GM12878 (cell line): ENCODE measurements at regions not wholly inside any gene's neighbourhood (a gene's known extent, or its start where the extent isn't known, plus 50 kb on each side); places are given as distances from the start of the nearest gene placed in this dataset.

Experiments used
- ATAC-seq: fragments of 200-7000 bp; cut with Tn5 transposase; 3 replicates; pipeline ENCODE4 v1.9.1; 2020; ENCODE audit warnings: mild to moderate bottlenecking, moderate library complexity
- BruUV-seq: library from RNA; stranded (reverse); fragments of 400-500 nt; replicated peaks from 2 replicates; lab custom pipeline; 2021; lab: Mats Ljungman, UMichigan
- CTCF ChIA-PET: fragments of 300-600 bp; sonication (Branson Sonifier 250); formaldehyde crosslinking; extraction: SDS; loops from one replicate; lab custom pipeline; 2021; ENCODE audit warnings: inconsistent platforms; lab: Yijun Ruan, JAX
- POLR2A ChIA-PET: fragments of 350-600 bp; formaldehyde crosslinking; extraction: SDS; loops from one replicate; lab custom pipeline; 2021; ENCODE audit warnings: inconsistent platforms; lab: Charles Lee
- RAD21 ChIA-PET: fragments of 300-600 bp; sonication (Branson Sonifier 250); formaldehyde crosslinking; loops from one replicate; lab custom pipeline; 2023; ENCODE audit warnings: antibody characterized with exemption; ENCODE audit not compliant: unreplicated experiment; lab: Charles Lee
- SMC1A ChIA-PET: fragments of 300-600 bp; sonication (Branson Sonifier 250); formaldehyde crosslinking; loops from one replicate; lab custom pipeline; 2023; ENCODE audit not compliant: unreplicated experiment, uncharacterized antibody; lab: Charles Lee
- DNase-seq: peaks from one replicate; pipeline ENCODE4 v3.0.0-alpha.2; 2011; ENCODE audit warnings: low read depth, low spot score
- FAIRE-seq: peaks from 3 replicates; lab custom pipeline; 2011; peaks lifted over from hg19 to GRCh38; lab: Jason Lieb, UNC
- H2AFZ ChIP-seq: 2 replicates; pipeline ENCODE4 v1.6.0; 2011; ENCODE audit warnings: low read depth, low read length, control low read depth; ENCODE audit not compliant: control insufficient read depth
- H3K27ac ChIP-seq: 2 replicates; pipeline ENCODE4 v1.5.1; 2011; ENCODE audit warnings: control low read depth; ENCODE audit not compliant: control insufficient read depth, insufficient read depth
- H3K27me3 ChIP-seq, 2 experiments: replicated peaks in 1 of 2; 2 replicates each; pipeline versions ENCODE4 v1.6.0 to v1.6.1; 2011; ENCODE audit warnings: low read length in 1 of 2; ENCODE audit not compliant: control insufficient read depth in 2 of 2, insufficient read depth in 2 of 2
- H3K36me3 ChIP-seq, 2 experiments: 2 replicates each; pipeline ENCODE4 v1.5.1; 2011; ENCODE audit warnings: low read length in 1 of 2; ENCODE audit not compliant: control insufficient read depth in 2 of 2, insufficient read depth in 2 of 2
- H3K4me1 ChIP-seq: 2 replicates; pipeline ENCODE4 v1.6.1; 2011; ENCODE audit warnings: mild to moderate bottlenecking, low read length, moderate library complexity, mixed read lengths; ENCODE audit not compliant: control insufficient read depth, insufficient read depth
- H3K4me2 ChIP-seq: 2 replicates; pipeline ENCODE4 v1.6.0; 2011; ENCODE audit warnings: control low read depth; ENCODE audit not compliant: control insufficient read depth, insufficient read depth
- H3K4me3 ChIP-seq: fragments of 200-600 bp; sonication (generic); 2 replicates; pipeline ENCODE4 v1.5.1; 2016
- H3K79me2 ChIP-seq: 2 replicates; pipeline ENCODE4 v1.6.0; 2011; ENCODE audit warnings: low read length; ENCODE audit not compliant: control insufficient read depth, insufficient read depth
- H3K9ac ChIP-seq: 2 replicates; pipeline ENCODE4 v1.8.0; 2011; ENCODE audit warnings: low read length, control low read depth, mixed read lengths; ENCODE audit not compliant: control insufficient read depth, insufficient read depth
- H3K9me3 ChIP-seq: replicated peaks from 3 replicates; pipeline ENCODE4 v1.5.1; 2011; ENCODE audit warnings: mild to moderate bottlenecking, low read length; ENCODE audit not compliant: control insufficient read depth, insufficient read depth
- H4K20me1 ChIP-seq: 2 replicates; pipeline ENCODE4 v1.6.0; 2011; ENCODE audit not compliant: control insufficient read depth, insufficient read depth
- CEBPB ChIP-seq, 2 experiments: fragments of 150-350 bp in 1 of 2; IDR thresholded peaks; 2 replicates each; pipeline ENCODE4 v1.6.1; 2012 to 2014; ENCODE audit warnings: low read depth in 2 of 2, low read length in 2 of 2, borderline replicate concordance in 1 of 2, inconsistent platforms in 1 of 2
- CTCF ChIP-seq, 3 experiments: IDR thresholded peaks in 2 of 3; conservative IDR thresholded peaks in 1 of 3; 2 replicates each; pipeline ENCODE4 v1.5.1; 2011; ENCODE audit warnings: low read depth in 3 of 3, low read length in 3 of 3, mild to moderate bottlenecking in 3 of 3, control low read depth in 2 of 3, moderate library complexity in 2 of 3, inconsistent platforms in 1 of 3, mixed read lengths in 1 of 3; ENCODE audit not compliant: control insufficient read depth in 2 of 3, insufficient read depth in 1 of 3; ENCODE audit errors: extremely low read depth in 1 of 3
- MYB ChIP-seq: fragments of 150-350 bp; IDR thresholded peaks from 2 replicates; pipeline ENCODE4 v1.6.1; 2014; ENCODE audit warnings: mild to moderate bottlenecking, low read depth, low read length, borderline replicate concordance
- NFYB ChIP-seq: IDR thresholded peaks from 2 replicates; pipeline ENCODE4 v1.6.1; 2011; ENCODE audit warnings: low read depth, mild to moderate bottlenecking, low read length, improper control_type of control experiment, moderate library complexity; ENCODE audit not compliant: insufficient read depth
- SIN3A ChIP-seq: IDR thresholded peaks from 2 replicates; pipeline ENCODE4 v1.6.1; 2012; ENCODE audit warnings: low read depth, low read length, improper control_type of control experiment
- SUZ12 ChIP-seq: fragments of 200-600 bp; sonication (generic); IDR thresholded peaks from one replicate; pipeline ENCODE4 v1.6.1; 2018; ENCODE audit warnings: antibody characterized with exemption, mild to moderate bottlenecking; ENCODE audit not compliant: unreplicated experiment
- ZBED1 ChIP-seq: IDR thresholded peaks from 2 replicates; pipeline ENCODE4 v1.6.1; 2016; ENCODE audit warnings: borderline replicate concordance
- WGBS: methylation state at CpG from one replicate; pipeline ENCODE4 v1.1.6; 2016; ENCODE audit warnings: low lambda C conversion rate; ENCODE audit not compliant: insufficient replicate concordance, insufficient coverage; ENCODE audit errors: missing lambda C conversion rate; 5-methylcytosine and 5-hydroxymethylcytosine counted together
- in situ Hi-C: fragments of 300-500 bp; cut with MboI; formaldehyde crosslinking; loops from 9 replicates; pipeline ENCODE4 v1.14.3; 2018; ENCODE audit warnings: mixed read lengths
- intact Hi-C: fragments of 100-400 bp; cut with micrococcal nuclease; formaldehyde crosslinking; loops from one replicate; pipeline ENCODE4 v1.14.2; 2022; ENCODE audit not compliant: unreplicated experiment

GRCh38 chr12:115835445-115835844 is 442.0 kb downstream of the MED13L start:
- ATAC-seq (no peak), FAIRE-seq (no peak), DNase-seq (no peak)
- ChIA-PET CTCF (no interaction called here), SMC1A (no interaction called here), RAD21 (no interaction called here), POLR2A (no interaction called here)
- 64% methylated on average over 4 of the region's 4 CpGs for WGBS
- intact Hi-C loops = no loop called here
- Histone ChIP-seq H3K27ac (no peak overlapping the region), H3K36me3 (no peaks in the 10 kb centered on the region), H3K79me2 (no peaks in the 10 kb centered on the region), H3K4me1 (no peaks in the 10 kb centered on the region), H2AFZ (no peak overlapping the region), H3K4me2 (no peak overlapping the region), H3K9ac (no peak overlapping the region), H3K4me3 (no peak overlapping the region), H3K27me3 (no peaks in the 10 kb centered on the region), H3K9me3 (no peaks in the 10 kb centered on the region), H4K20me1 (no peaks in the 10 kb centered on the region)
- in situ Hi-C loops = no loop called here
- TF ChIP-seq SIN3A (no peak), CEBPB (IDR thresholded peaks at IDR 0.05; ENCODE audit: borderline replicate concordance in 1 of 2, low read depth in 2 of 2, low read length in 2 of 2) (no peak), ZBED1 (no peak), CTCF (IDR thresholded peaks at IDR 0.05 in 2 of 3, conservative IDR thresholded peaks at IDR 0.05 in 1 of 3; ENCODE audit: control insufficient read depth in 2 of 3, extremely low read depth in 1 of 3, insufficient read depth in 1 of 3, low read depth in 3 of 3, low read length in 3 of 3) (no peak), SUZ12 (no peak), MYB (no peak), NFYB (no peak)
- no TSS peak for BruUV-seq
